ENCODE measurements at regions not wholly inside any gene's neighbourhood (a gene's known extent, or its start where the extent isn't known, plus 50 kb on each side); places are given as distances from the start of the nearest gene placed in this dataset.

GRCh38 chr10:50999163-50999562 lies 75.1 kb upstream of the PRKG1 start:
- no peak for TF ChIP-seq CTCF (IDR thresholded peaks at IDR 0.05; ENCODE audit: borderline replicate concordance, extremely low read depth, insufficient read depth)
- no peak for FAIRE-seq
- Histone ChIP-seq H3K27me3 (ENCODE audit: control insufficient read depth, insufficient read depth, low read length) (no peaks in the 10 kb centered on the region), H3K27ac (ENCODE audit: low read depth in 2 of 2, low read length in 2 of 2) (no peak overlapping the region), H3K4me1 (ENCODE audit: control insufficient read depth in 2 of 3, insufficient read depth in 2 of 3, low read depth in 1 of 3, low read length in 3 of 3) (peaks cover 0 to 5% (median 0%) of the 10 kb centered on the region in 3 donors), H3K9ac (ENCODE audit: low read length in 3 of 3) (no peak overlapping the region), H3K36me3 (ENCODE audit: control insufficient read depth in 2 of 3, insufficient read depth in 3 of 3, low read length in 3 of 3) (no peaks in the 10 kb centered on the region), H3K9me3 (ENCODE audit: control insufficient read depth in 2 of 3, insufficient read depth in 1 of 3, low read length in 3 of 3) (no peaks in the 10 kb centered on the region), H3K4me3 (ENCODE audit: low read length in 3 of 3) (no peak overlapping the region)
- DNase-seq = no peak
- intact Hi-C loops (cut with DNase I) = no loop called here

- no peaks in the 10 kb centered on the region for H3K36me3 ChIP-seq (ENCODE audit: control insufficient read depth in 2 of 3, insufficient read depth in 3 of 3, low read length in 3 of 3)
- FAIRE-seq (no peak), DNase-seq (no peak)
- TF ChIP-seq CTCF (IDR thresholded peaks at IDR 0.05; ENCODE audit: borderline replicate concordance, extremely low read depth, insufficient read depth) = no peak
- peaks cover 0 to 5% (median 0%) of the 10 kb centered on the region in 3 donors for H3K4me1 ChIP-seq (ENCODE audit: control insufficient read depth in 2 of 3, insufficient read depth in 2 of 3, low read depth in 1 of 3, low read length in 3 of 3)
- H3K27ac ChIP-seq (ENCODE audit: low read depth in 2 of 2, low read length in 2 of 2) = no peak overlapping the region
- no peak overlapping the region for H3K4me3 ChIP-seq (ENCODE audit: low read length in 3 of 3)
- H3K27me3 ChIP-seq (ENCODE audit: control insufficient read depth, insufficient read depth, low read length) = no peaks in the 10 kb centered on the region
- no peak overlapping the region for H3K9ac ChIP-seq (ENCODE audit: low read length in 3 of 3)
- H3K9me3 ChIP-seq (ENCODE audit: control insufficient read depth in 2 of 3, insufficient read depth in 1 of 3, low read length in 3 of 3) = no peaks in the 10 kb centered on the region
- intact Hi-C loops (cut with DNase I) = no loop called here
Measured at GRCh38 chr10:51000164-51000563, 74.1 kb upstream of the PRKG1 start.

GRCh38 chr10:51000976-51001375 lies 73.3 kb upstream of the PRKG1 start:
- H3K4me1 ChIP-seq (ENCODE audit: control insufficient read depth in 2 of 3, insufficient read depth in 2 of 3, low read depth in 1 of 3, low read length in 3 of 3) = peaks cover 0 to 5% (median 0%) of the 10 kb centered on the region in 3 donors
- no peaks in the 10 kb centered on the region for H3K9me3 ChIP-seq (ENCODE audit: control insufficient read depth in 2 of 3, insufficient read depth in 1 of 3, low read length in 3 of 3)
- no peak overlapping the region for H3K27ac ChIP-seq (ENCODE audit: low read depth in 2 of 2, low read length in 2 of 2)
- no peaks in the 10 kb centered on the region for H3K36me3 ChIP-seq (ENCODE audit: control insufficient read depth in 2 of 3, insufficient read depth in 3 of 3, low read length in 3 of 3)
- intact Hi-C loops (cut with DNase I) = no loop called here
- no peak for DNase-seq
- H3K4me3 ChIP-seq (ENCODE audit: low read length in 3 of 3) = no peak overlapping the region
- FAIRE-seq = no peak
- H3K9ac ChIP-seq (ENCODE audit: low read length in 3 of 3) = no peak overlapping the region
- no peaks in the 10 kb centered on the region for H3K27me3 ChIP-seq (ENCODE audit: control insufficient read depth, insufficient read depth, low read length)
- TF ChIP-seq CTCF (IDR thresholded peaks at IDR 0.05; ENCODE audit: borderline replicate concordance, extremely low read depth, insufficient read depth) = no peak

GRCh38 chr10:51001587-51001986 lies 72.7 kb upstream of the PRKG1 start:
- FAIRE-seq (peak; percentile 87), DNase-seq (peak in 2 of 5 donors; percentile 43 to 66)
- Histone ChIP-seq H3K27ac (ENCODE audit: low read depth in 2 of 2, low read length in 2 of 2) (no peak overlapping the region), H3K4me3 (ENCODE audit: low read length in 3 of 3) (no peak overlapping the region), H3K4me1 (ENCODE audit: control insufficient read depth in 2 of 3, insufficient read depth in 2 of 3, low read depth in 1 of 3, low read length in 3 of 3) (peaks cover 0 to 3% (median 0%) of the 10 kb centered on the region in 3 donors), H3K9ac (ENCODE audit: low read length in 3 of 3) (no peak overlapping the region), H3K27me3 (ENCODE audit: control insufficient read depth, insufficient read depth, low read length) (no peaks in the 10 kb centered on the region), H3K9me3 (ENCODE audit: control insufficient read depth in 2 of 3, insufficient read depth in 1 of 3, low read length in 3 of 3) (no peaks in the 10 kb centered on the region), H3K36me3 (ENCODE audit: control insufficient read depth in 2 of 3, insufficient read depth in 3 of 3, low read length in 3 of 3) (no peaks in the 10 kb centered on the region)
- intact Hi-C loops (cut with DNase I) = no loop called here
- peak; percentile 34 for TF ChIP-seq CTCF (IDR thresholded peaks at IDR 0.05; ENCODE audit: borderline replicate concordance, extremely low read depth, insufficient read depth)

All from kidney (tissue), 13 donors.